Vagina (tissue), 2 donors: ENCODE measurements at regions not wholly inside any gene's neighbourhood (a gene's known extent, or its start where the extent isn't known, plus 50 kb on each side); places are given as distances from the start of the nearest gene placed in this dataset.

ENCODE experiments used
- DNase-seq, 2 donors: peaks; one replicate each; pipeline ENCODE4 v3.0.0-alpha.2; 2017; ENCODE audit errors: extremely low spot score in 2 of 2
- H3K27ac ChIP-seq: fragments of 200-600 bp; sonication (generic); one replicate; pipeline ENCODE4 v1.5.1; 2019
- H3K27me3 ChIP-seq: fragments of 200-600 bp; sonication (generic); one replicate; pipeline ENCODE4 v1.5.1; 2019
- H3K36me3 ChIP-seq, 2 donors: fragments of 200-600 bp; sonication (generic); one replicate each; pipeline ENCODE4 v1.5.1; 2017 to 2019
- H3K4me1 ChIP-seq: fragments of 200-600 bp; sonication (generic); one replicate; pipeline ENCODE4 v1.5.1; 2019
- H3K4me3 ChIP-seq, 2 donors: fragments of 200-600 bp; sonication (generic); 1 replicate in 1 of 2; 2 replicates in 1 of 2; pipeline ENCODE4 v1.5.1; 2016 to 2019
- H3K9me3 ChIP-seq: fragments of 200-600 bp; sonication (generic); one replicate; pipeline ENCODE4 v1.5.1; 2019
- POLR2A ChIP-seq, 2 donors: fragments of 450-650 bp; IDR thresholded peaks; one replicate each; pipeline ENCODE4 v1.6.1; 2017; ENCODE audit warnings: antibody characterized with exemption in 2 of 2, mild to moderate bottlenecking in 2 of 2, moderate library complexity in 2 of 2
- POLR2AphosphoS5 ChIP-seq, 2 donors: sonication (generic); formaldehyde crosslinking; IDR thresholded peaks; one replicate each; pipeline ENCODE4 v1.9.0; 2017; ENCODE audit warnings: antibody characterized with exemption in 2 of 2, mild to moderate bottlenecking in 2 of 2, low read depth in 1 of 2; ENCODE audit not compliant: insufficient read depth in 1 of 2
- intact Hi-C: fragments of 100-400 bp; cut with DNase I; formaldehyde crosslinking; loops from one replicate; pipeline ENCODE4 v1.15.1; 2023
- TF ChIP-seq, protein P1 (sequence below), 3 experiments: fragments of 450-650 bp in 2 of 3; fragments of 200-600 bp in 1 of 3; sonication (generic) in 1 of 3; IDR thresholded peaks; one replicate each; pipeline ENCODE4 v1.5.1; 2017 to 2019; ENCODE audit warnings: antibody characterized with exemption in 3 of 3, mild to moderate bottlenecking in 2 of 3, moderate library complexity in 2 of 3

DNA sequence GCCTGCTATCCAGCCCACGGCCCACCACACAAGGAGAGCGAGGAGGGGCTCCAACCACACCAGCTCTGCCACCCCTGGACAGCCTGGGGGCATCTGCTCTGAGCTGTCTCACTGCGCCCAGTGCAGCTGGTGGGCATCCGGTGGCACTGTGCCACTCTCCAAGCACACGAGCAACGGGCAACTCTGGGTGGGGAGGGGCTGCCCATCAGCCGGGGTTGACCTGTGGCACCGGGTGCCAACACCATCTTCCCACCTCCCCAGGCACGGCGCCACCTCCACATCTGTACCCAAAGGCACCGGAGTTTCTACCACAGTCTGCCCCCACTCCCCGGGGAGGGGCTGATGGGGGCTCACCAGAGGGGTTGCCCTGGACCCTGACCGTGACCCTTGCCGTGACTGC, 241.8 kb downstream of the RBFOX3 start:
- no peaks in the 10 kb centered on the region for H3K4me1 ChIP-seq
- TF ChIP-seq POLR2AphosphoS5 (IDR thresholded peaks at IDR 0.05; ENCODE audit: insufficient read depth in 1 of 2, low read depth in 1 of 2) (no peak), POLR2A (IDR thresholded peaks at IDR 0.05) (no peak)
- TF ChIP-seq, protein P1, sequence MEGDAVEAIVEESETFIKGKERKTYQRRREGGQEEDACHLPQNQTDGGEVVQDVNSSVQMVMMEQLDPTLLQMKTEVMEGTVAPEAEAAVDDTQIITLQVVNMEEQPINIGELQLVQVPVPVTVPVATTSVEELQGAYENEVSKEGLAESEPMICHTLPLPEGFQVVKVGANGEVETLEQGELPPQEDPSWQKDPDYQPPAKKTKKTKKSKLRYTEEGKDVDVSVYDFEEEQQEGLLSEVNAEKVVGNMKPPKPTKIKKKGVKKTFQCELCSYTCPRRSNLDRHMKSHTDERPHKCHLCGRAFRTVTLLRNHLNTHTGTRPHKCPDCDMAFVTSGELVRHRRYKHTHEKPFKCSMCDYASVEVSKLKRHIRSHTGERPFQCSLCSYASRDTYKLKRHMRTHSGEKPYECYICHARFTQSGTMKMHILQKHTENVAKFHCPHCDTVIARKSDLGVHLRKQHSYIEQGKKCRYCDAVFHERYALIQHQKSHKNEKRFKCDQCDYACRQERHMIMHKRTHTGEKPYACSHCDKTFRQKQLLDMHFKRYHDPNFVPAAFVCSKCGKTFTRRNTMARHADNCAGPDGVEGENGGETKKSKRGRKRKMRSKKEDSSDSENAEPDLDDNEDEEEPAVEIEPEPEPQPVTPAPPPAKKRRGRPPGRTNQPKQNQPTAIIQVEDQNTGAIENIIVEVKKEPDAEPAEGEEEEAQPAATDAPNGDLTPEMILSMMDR (IDR thresholded peaks at IDR 0.05): no peak
- no peak for DNase-seq
- no peaks in the 10 kb centered on the region for H3K27me3 ChIP-seq
- H3K4me3 ChIP-seq: no peak overlapping the region
- intact Hi-C loops: no loop called here
- H3K27ac ChIP-seq: no peak overlapping the region
- no peaks in the 10 kb centered on the region for H3K9me3 ChIP-seq
- H3K36me3 ChIP-seq: no peaks in the 10 kb centered on the region

DNA sequence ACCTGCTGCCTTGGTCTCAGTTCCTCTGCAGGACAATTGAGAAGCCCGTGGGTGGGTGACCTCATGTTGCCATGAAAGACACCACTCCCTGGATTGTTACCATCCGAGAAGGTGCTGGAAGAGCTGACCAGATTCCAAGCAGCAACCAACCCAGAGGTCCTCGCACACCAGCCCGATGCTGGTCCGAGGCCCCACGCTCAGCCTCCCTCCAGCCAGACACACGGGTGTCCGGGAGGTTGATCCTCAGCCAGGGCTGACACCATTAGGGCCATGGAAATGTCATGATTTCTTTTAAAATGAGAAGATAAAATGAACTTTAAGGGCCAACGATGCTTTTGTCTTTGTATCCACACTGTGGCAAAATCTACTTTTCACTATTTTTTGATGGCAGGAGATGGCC, 242.3 kb downstream of the RBFOX3 start:
- TF ChIP-seq POLR2AphosphoS5 (IDR thresholded peaks at IDR 0.05; ENCODE audit: insufficient read depth in 1 of 2, low read depth in 1 of 2): no peak
- no peak for TF ChIP-seq POLR2A (IDR thresholded peaks at IDR 0.05)
- TF ChIP-seq, protein P1 (IDR thresholded peaks at IDR 0.05): no peak
- DNase-seq: no peak
- intact Hi-C loops: no loop called here
- Histone ChIP-seq H3K27me3 (no peaks in the 10 kb centered on the region), H3K4me1 (no peaks in the 10 kb centered on the region), H3K27ac (no peak overlapping the region), H3K9me3 (no peaks in the 10 kb centered on the region), H3K4me3 (no peak overlapping the region), H3K36me3 (no peaks in the 10 kb centered on the region)

DNA sequence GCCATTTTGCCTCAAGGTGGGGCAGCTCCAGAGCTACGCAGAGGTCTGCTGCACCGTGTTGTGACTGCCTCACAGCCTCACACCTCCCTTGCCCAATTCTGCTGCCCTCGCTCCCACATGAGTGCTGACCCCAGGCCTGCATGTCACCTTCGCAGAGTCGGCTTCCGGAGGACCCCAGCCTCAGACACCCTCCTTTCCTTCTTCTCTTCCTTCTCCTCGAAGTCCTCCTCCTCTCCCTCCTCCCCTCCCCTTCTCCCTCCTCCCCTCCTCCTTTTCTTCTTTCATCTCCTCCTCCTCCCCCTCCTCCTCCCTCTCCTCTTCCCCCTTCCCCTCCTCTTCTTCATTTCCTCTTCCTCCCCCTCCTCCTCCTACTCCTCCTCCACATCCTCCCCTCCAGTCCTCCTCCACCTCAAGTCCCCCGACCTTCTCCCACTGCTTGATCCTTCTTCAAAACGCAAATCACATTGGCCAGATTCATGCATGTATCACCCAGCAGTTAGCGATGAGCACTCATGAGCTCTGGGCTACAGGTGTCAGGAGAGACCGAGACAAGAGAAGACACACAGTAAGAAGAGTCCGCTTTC, 243.8 kb downstream of the RBFOX3 start:
- DNase-seq: no peak
- H3K27ac ChIP-seq: no peak overlapping the region
- intact Hi-C loops: no loop called here
- TF ChIP-seq POLR2AphosphoS5 (IDR thresholded peaks at IDR 0.05; ENCODE audit: insufficient read depth in 1 of 2, low read depth in 1 of 2) (no peak), POLR2A (IDR thresholded peaks at IDR 0.05) (no peak)
- TF ChIP-seq, protein P1 (IDR thresholded peaks at IDR 0.05): no peak
- no peak overlapping the region for H3K4me3 ChIP-seq
- no peaks in the 10 kb centered on the region for H3K9me3 ChIP-seq
- no peaks in the 10 kb centered on the region for H3K27me3 ChIP-seq
- H3K4me1 ChIP-seq: no peaks in the 10 kb centered on the region
- H3K36me3 ChIP-seq: no peaks in the 10 kb centered on the region

DNA sequence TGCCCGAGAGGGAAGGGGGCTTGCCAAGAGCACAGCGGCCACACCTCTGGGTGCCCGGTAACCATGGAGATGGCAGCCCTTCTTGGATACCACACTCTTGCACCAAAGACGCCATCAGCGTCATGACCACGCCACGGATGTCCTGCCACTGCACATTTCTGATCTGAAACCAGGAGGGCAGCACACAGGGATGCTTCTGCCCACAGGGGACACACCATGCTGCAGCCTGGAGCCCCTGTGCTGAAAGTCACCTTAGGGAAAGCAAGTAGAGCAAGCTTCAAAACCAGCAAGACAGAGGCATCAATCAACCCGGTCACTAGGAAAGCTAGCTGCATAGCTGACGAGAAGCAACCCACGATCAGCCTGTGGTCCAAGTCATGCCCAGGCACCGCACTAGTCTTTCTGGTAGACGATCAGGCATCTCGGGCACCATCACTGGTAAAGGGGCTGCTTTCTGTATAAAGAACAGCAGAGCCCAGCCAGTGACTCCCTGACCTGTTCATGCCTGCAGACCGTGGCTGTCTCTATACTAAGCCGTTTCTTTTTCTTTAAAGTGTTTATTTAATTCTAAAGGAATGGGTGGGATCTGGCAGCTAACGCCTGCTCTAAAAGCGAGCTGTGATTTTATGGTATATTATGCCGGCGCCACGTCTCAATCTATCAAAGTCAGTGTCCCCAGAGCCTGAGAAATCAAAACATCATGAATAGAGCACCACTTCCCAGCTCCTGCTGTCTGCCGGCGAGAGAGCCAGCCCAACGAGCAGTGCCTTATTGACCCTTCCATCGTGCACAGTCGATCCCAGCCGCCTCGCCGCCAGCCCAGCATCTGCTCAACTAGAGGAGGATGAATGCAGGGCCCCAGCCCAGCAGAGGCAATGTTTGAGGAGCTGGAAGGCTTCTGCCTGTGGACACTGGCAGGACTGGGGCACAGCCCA, 244.7 kb downstream of the RBFOX3 start:
- H3K4me1 ChIP-seq: no peaks in the 10 kb centered on the region
- no peak overlapping the region for H3K27ac ChIP-seq
- H3K27me3 ChIP-seq: no peaks in the 10 kb centered on the region
- intact Hi-C loops: no loop called here
- H3K4me3 ChIP-seq: no peak overlapping the region
- H3K36me3 ChIP-seq: no peaks in the 10 kb centered on the region
- no peak for DNase-seq
- TF ChIP-seq POLR2A (IDR thresholded peaks at IDR 0.05) (no peak), POLR2AphosphoS5 (IDR thresholded peaks at IDR 0.05; ENCODE audit: insufficient read depth in 1 of 2, low read depth in 1 of 2) (no peak)
- TF ChIP-seq, protein P1 (IDR thresholded peaks at IDR 0.05): no peak
- H3K9me3 ChIP-seq: no peaks in the 10 kb centered on the region

DNA sequence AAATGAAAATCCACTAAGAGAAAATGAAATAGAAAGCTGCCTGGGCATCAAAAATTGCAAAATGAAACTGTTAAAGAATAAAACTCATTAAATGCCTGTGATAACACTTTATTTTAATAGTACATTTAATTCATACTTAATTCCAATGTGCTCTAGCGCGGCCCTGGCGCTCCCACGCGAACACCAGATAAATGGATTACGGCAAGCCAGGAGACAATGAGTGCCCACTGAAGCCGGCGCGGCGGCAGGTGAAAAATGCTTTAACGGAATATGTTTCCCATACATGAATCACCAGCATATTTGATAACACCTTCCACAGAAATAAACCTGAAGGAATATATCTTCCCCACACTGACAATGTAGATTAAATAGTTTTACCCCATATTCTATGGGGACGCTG, 245.5 kb downstream of the RBFOX3 start:
- no peak for TF ChIP-seq POLR2A (IDR thresholded peaks at IDR 0.05)
- TF ChIP-seq POLR2AphosphoS5 (IDR thresholded peaks at IDR 0.05; ENCODE audit: insufficient read depth in 1 of 2, low read depth in 1 of 2): no peak
- TF ChIP-seq, protein P1 (IDR thresholded peaks at IDR 0.05): no peak
- Histone ChIP-seq H3K4me1 (no peaks in the 10 kb centered on the region), H3K4me3 (no peak overlapping the region), H3K27ac (no peak overlapping the region), H3K27me3 (no peaks in the 10 kb centered on the region), H3K36me3 (no peaks in the 10 kb centered on the region), H3K9me3 (no peaks in the 10 kb centered on the region)
- DNase-seq: no peak
- intact Hi-C loops: no loop called here
